ENCODE measurements at regions not wholly inside any gene's neighbourhood (a gene's known extent, or its start where the extent isn't known, plus 50 kb on each side); places are given as distances from the start of the nearest gene placed in this dataset.

- no peak for TF ChIP-seq FOXK2 (IDR thresholded peaks at IDR 0.05)
- no peak for TF ChIP-seq GABPA (IDR thresholded peaks at IDR 0.05; ENCODE audit: low read depth)
Observed at GRCh38 chr22:44578110-44578457, 80.1 kb upstream of the RTL6 start.
